ENCODE measurements at regions not wholly inside any gene's neighbourhood (a gene's known extent, or its start where the extent isn't known, plus 50 kb on each side); places are given as distances from the start of the nearest gene placed in this dataset.
A peak's percentile ranks its signal among the peaks of the same experiment; 100 is the strongest.
"Not testable (repeated sequence)": the region's sequence is repeated elsewhere in the genome, so short reads cannot be mapped to it uniquely, and the experiment has no call there.

DNA sequence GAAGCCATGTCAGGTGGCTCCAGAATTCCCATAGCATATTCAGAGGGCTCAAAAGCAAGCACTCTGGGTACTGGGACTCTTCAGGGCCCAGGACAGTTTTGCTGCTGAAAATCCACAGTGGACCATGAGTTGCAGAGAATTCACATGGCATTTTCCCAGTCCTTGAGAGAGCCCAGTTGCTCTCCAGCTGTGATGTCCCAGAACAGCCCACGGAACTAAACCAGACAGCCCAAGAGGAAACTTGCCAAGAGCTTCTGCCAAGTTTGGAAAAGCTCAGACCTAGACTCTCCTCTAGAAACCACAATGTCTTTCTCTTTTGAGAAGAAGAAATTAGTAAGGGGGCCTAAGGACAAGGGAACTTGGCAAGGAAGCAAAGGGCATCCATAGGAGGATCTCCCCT is 69.4 kb downstream of the RGS2 start:
- Histone ChIP-seq H3K27ac (no peak overlapping the region), H3K4me3 (no peak overlapping the region), H3K9ac (ENCODE audit: insufficient read length) (no peak overlapping the region), H3K36me3 (ENCODE audit: insufficient read depth, low read length) (no peaks in the 10 kb centered on the region), H3K9me3 (ENCODE audit: low read depth, low read length) (no peaks in the 10 kb centered on the region)
- no peak for DNase-seq (ENCODE audit: low read depth, low spot score)
- TF ChIP-seq EZH2 (IDR thresholded peaks at IDR 0.05): no peak
- no peak for TF ChIP-seq FOXP2 (optimal IDR thresholded peaks at IDR 0.05; ENCODE audit: control extremely low read depth, extremely low read length, insufficient read depth)
- TF ChIP-seq POLR2AphosphoS5 (IDR thresholded peaks at IDR 0.05; ENCODE audit: borderline replicate concordance, low read depth, low read length): no peak

DNA sequence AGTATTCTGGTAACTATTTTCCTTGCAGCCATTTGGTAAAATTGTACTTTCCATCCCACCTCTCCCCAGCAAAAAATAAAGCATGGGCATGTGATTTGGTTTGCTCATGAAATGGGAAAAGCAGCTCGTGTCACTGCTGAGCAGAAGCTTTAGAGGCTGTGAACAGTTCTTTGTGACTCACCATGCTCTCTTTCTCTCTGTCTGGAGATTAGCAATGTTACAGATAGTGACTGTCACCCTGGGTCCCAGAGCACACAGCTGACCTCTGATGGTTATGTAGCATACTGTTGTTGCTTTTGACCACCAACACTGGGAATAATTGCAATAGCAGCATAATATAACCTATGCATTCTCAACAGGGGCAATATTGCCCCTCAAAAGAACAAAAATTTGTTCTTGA is 70.6 kb downstream of the RGS2 start:
- no peak overlapping the region for H3K4me3 ChIP-seq
- H3K36me3 ChIP-seq (ENCODE audit: insufficient read depth, low read length): no peaks in the 10 kb centered on the region
- no peak overlapping the region for H3K27ac ChIP-seq
- no peak overlapping the region for H3K9ac ChIP-seq (ENCODE audit: insufficient read length)
- no peaks in the 10 kb centered on the region for H3K9me3 ChIP-seq (ENCODE audit: low read depth, low read length)
- no peak for DNase-seq (ENCODE audit: low read depth, low spot score)
- no peak for TF ChIP-seq FOXP2 (optimal IDR thresholded peaks at IDR 0.05; ENCODE audit: control extremely low read depth, extremely low read length, insufficient read depth)
- no peak for TF ChIP-seq EZH2 (IDR thresholded peaks at IDR 0.05)
- no peak for TF ChIP-seq POLR2AphosphoS5 (IDR thresholded peaks at IDR 0.05; ENCODE audit: borderline replicate concordance, low read depth, low read length)

DNA sequence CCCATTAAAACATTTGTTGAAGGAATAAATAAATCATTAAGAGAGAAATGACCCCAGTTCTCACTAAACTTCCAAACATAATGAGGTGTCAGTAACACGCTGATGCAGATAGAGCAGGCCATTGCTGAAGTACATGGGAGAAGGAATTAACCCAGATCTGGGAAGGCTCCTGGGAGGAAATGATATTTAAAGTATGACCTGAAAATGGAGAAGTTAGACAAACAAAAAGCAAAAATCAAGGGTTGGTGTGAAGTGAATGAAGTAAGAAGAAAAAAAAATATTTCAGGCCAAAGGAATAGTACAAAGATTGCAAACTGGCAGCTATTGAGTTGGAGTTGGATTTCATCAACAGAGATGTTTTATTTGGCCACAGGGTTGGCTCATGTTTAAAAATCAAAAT is 71.4 kb downstream of the RGS2 start:
- Histone ChIP-seq H3K9me3 (ENCODE audit: low read depth, low read length) (no peaks in the 10 kb centered on the region), H3K4me3 (no peak overlapping the region), H3K36me3 (ENCODE audit: insufficient read depth, low read length) (no peaks in the 10 kb centered on the region), H3K27ac (no peak overlapping the region), H3K9ac (ENCODE audit: insufficient read length) (no peak overlapping the region)
- TF ChIP-seq FOXP2 (optimal IDR thresholded peaks at IDR 0.05; ENCODE audit: control extremely low read depth, extremely low read length, insufficient read depth) (no peak), EZH2 (IDR thresholded peaks at IDR 0.05) (no peak), POLR2AphosphoS5 (IDR thresholded peaks at IDR 0.05; ENCODE audit: borderline replicate concordance, low read depth, low read length) (no peak)
- no peak for DNase-seq (ENCODE audit: low read depth, low spot score)

- peak; percentile 20 for DNase-seq (ENCODE audit: low read depth, low spot score)
- no peak for TF ChIP-seq POLR2AphosphoS5 (IDR thresholded peaks at IDR 0.05; ENCODE audit: borderline replicate concordance, low read depth, low read length)
- no peak for TF ChIP-seq EZH2 (IDR thresholded peaks at IDR 0.05)
- no peak for TF ChIP-seq FOXP2 (optimal IDR thresholded peaks at IDR 0.05; ENCODE audit: control extremely low read depth, extremely low read length, insufficient read depth)
- Histone ChIP-seq H3K36me3 (ENCODE audit: insufficient read depth, low read length) (no peaks in the 10 kb centered on the region), H3K27ac (peak overlapping the region; percentile 83), H3K9me3 (ENCODE audit: low read depth, low read length) (no peaks in the 10 kb centered on the region), H3K9ac (ENCODE audit: insufficient read length) (peak overlapping the region; percentile 39), H3K4me3 (peak overlapping the region; percentile 71)
These were observed 75.4 kb downstream of the RGS2 start for GRCh38 chr1:192884241-192884640.

GRCh38 chr1:192885387-192885786 is 76.5 kb downstream of the RGS2 start:
- H3K27ac ChIP-seq: peak overlapping the region; percentile 83; the same call in 1 of the 2 replicates
- peak overlapping the region; percentile 71 for H3K4me3 ChIP-seq
- not testable (repeated sequence) for DNase-seq (ENCODE audit: low read depth, low spot score); H3K36me3 ChIP-seq (ENCODE audit: insufficient read depth, low read length); H3K9me3 ChIP-seq (ENCODE audit: low read depth, low read length); H3K9ac ChIP-seq (ENCODE audit: insufficient read length)

DNA sequence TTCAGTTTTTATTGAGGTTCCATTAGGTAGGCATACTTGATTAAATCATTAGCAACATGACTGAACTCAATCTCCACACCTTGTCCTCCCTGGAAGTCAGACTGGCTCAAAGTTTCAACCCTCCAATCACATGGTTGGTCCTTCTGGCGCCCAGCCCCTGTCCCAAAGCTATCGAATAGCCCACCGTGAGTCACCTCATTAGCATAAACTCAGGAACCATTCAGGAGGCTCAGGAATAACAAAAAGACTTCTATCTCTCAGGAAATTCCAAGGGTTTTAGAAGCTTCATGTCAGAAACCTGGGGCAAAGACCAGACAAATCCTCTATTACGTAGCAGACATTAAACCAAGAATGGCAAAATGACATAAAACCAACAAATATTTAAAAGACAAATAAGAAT is 78.6 kb downstream of the RGS2 start:
- H3K9me3 ChIP-seq (ENCODE audit: low read depth, low read length): no peaks in the 10 kb centered on the region
- no peak for DNase-seq (ENCODE audit: low read depth, low spot score)
- no peaks in the 10 kb centered on the region for H3K36me3 ChIP-seq (ENCODE audit: insufficient read depth, low read length)
- H3K9ac ChIP-seq (ENCODE audit: insufficient read length): no peak overlapping the region
- TF ChIP-seq POLR2AphosphoS5 (IDR thresholded peaks at IDR 0.05; ENCODE audit: borderline replicate concordance, low read depth, low read length) (no peak), EZH2 (IDR thresholded peaks at IDR 0.05) (no peak), FOXP2 (optimal IDR thresholded peaks at IDR 0.05; ENCODE audit: control extremely low read depth, extremely low read length, insufficient read depth) (no peak)
- no peak overlapping the region for H3K27ac ChIP-seq
- H3K4me3 ChIP-seq: no peak overlapping the region

GRCh38 chr1:192888574-192888973 is 79.7 kb downstream of the RGS2 start:
- Histone ChIP-seq H3K36me3 (ENCODE audit: insufficient read depth, low read length) (no peaks in the 10 kb centered on the region), H3K4me3 (no peak overlapping the region), H3K9ac (ENCODE audit: insufficient read length) (no peak overlapping the region), H3K27ac (no peak overlapping the region), H3K9me3 (ENCODE audit: low read depth, low read length) (no peaks in the 10 kb centered on the region)
- DNase-seq (ENCODE audit: low read depth, low spot score): no peak
- TF ChIP-seq EZH2 (IDR thresholded peaks at IDR 0.05): no peak
- no peak for TF ChIP-seq FOXP2 (optimal IDR thresholded peaks at IDR 0.05; ENCODE audit: control extremely low read depth, extremely low read length, insufficient read depth)
- TF ChIP-seq POLR2AphosphoS5 (IDR thresholded peaks at IDR 0.05; ENCODE audit: borderline replicate concordance, low read depth, low read length): no peak

DNA sequence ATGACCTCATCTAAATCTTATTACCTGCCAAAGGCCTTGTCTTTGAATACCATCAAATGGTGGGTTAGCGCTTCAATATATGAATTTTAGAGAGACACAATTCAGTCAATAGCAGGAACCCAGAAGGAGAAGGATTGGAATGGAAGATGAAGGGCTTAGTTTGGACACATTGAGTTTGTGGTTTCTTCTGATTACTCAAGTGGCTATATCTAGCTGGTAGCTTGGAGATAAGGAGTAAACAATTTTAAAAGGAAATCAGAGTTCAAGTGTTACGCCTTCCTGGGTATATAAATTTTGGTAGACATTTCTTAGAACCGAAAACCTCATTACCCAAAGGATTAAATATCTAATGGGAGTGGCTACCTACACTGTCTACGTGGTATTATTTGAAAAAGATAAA is 80.2 kb downstream of the RGS2 start:
- TF ChIP-seq FOXP2 (optimal IDR thresholded peaks at IDR 0.05; ENCODE audit: control extremely low read depth, extremely low read length, insufficient read depth) (no peak), POLR2AphosphoS5 (IDR thresholded peaks at IDR 0.05; ENCODE audit: borderline replicate concordance, low read depth, low read length) (no peak), EZH2 (IDR thresholded peaks at IDR 0.05) (no peak)
- Histone ChIP-seq H3K9ac (ENCODE audit: insufficient read length) (no peak overlapping the region), H3K36me3 (ENCODE audit: insufficient read depth, low read length) (no peaks in the 10 kb centered on the region), H3K4me3 (no peak overlapping the region), H3K27ac (no peak overlapping the region), H3K9me3 (ENCODE audit: low read depth, low read length) (no peaks in the 10 kb centered on the region)
- DNase-seq (ENCODE audit: low read depth, low spot score): no peak

- no peak overlapping the region for H3K9ac ChIP-seq (ENCODE audit: insufficient read length)
- no peaks in the 10 kb centered on the region for H3K36me3 ChIP-seq (ENCODE audit: insufficient read depth, low read length)
- H3K9me3 ChIP-seq (ENCODE audit: low read depth, low read length): no peaks in the 10 kb centered on the region
- DNase-seq (ENCODE audit: low read depth, low spot score): no peak
- TF ChIP-seq POLR2AphosphoS5 (IDR thresholded peaks at IDR 0.05; ENCODE audit: borderline replicate concordance, low read depth, low read length) (no peak), EZH2 (IDR thresholded peaks at IDR 0.05) (no peak), FOXP2 (optimal IDR thresholded peaks at IDR 0.05; ENCODE audit: control extremely low read depth, extremely low read length, insufficient read depth) (no peak)
- no peak overlapping the region for H3K27ac ChIP-seq
- H3K4me3 ChIP-seq: no peak overlapping the region
These were observed 81.3 kb downstream of the RGS2 start for GRCh38 chr1:192890134-192890533.

All from SK-N-MC (cell line).